HEK293 (cell line): ENCODE measurements at regions not wholly inside any gene's neighbourhood (a gene's known extent, or its start where the extent isn't known, plus 50 kb on each side); places are given as distances from the start of the nearest gene placed in this dataset.

Experiments used
- CTCF ChIA-PET: fragments of 350-600 bp; formaldehyde crosslinking; extraction: SDS; loops from one replicate; lab custom pipeline; 2021; ENCODE audit warnings: antibody characterized with exemption; lab: Yijun Ruan, JAX
- POLR2A ChIA-PET: fragments of 300-600 bp; formaldehyde crosslinking; extraction: SDS; loops from one replicate; lab custom pipeline; 2020; ENCODE audit warnings: antibody characterized with exemption, inconsistent platforms; lab: Yijun Ruan, JAX
- H3K27ac ChIP-seq: fragments of 200-500 bp; sonication (Bioruptor generic); 2 replicates; pipeline ENCODE4 v1.5.1; 2014; ENCODE audit warnings: low read depth, low read length, control low read depth, inconsistent platforms; ENCODE audit errors: extremely low read depth
- H3K36me3 ChIP-seq, 2 experiments: fragments of 200-500 bp in 1 of 2; sonication (Bioruptor generic) in 1 of 2; 1 replicate in 1 of 2; 2 replicates in 1 of 2; pipeline ENCODE4 v1.5.1; 2014 to 2017; ENCODE audit warnings: inconsistent platforms in 2 of 2, low read length in 2 of 2; ENCODE audit not compliant: control insufficient read depth in 2 of 2, insufficient read depth in 1 of 2
- H3K4me1 ChIP-seq: fragments of 200-500 bp; sonication (Bioruptor generic); 2 replicates; pipeline ENCODE4 v1.5.1; 2014; ENCODE audit warnings: mild to moderate bottlenecking, low read length, inconsistent platforms; ENCODE audit not compliant: control insufficient read depth, insufficient read depth
- H3K4me3 ChIP-seq: 2 replicates; pipeline ENCODE4 v1.5.1; 2011; ENCODE audit warnings: low read depth, mild to moderate bottlenecking, control low read depth, low read length, moderate library complexity
- H3K9me3 ChIP-seq: fragments of 200-500 bp; sonication (Bioruptor generic); 2 replicates; pipeline ENCODE4 v1.5.1; 2014; ENCODE audit warnings: low read depth, low read length, inconsistent platforms; ENCODE audit not compliant: control insufficient read depth, insufficient read depth
- KLF7 ChIP-seq: fragments of 450-650 bp; formaldehyde crosslinking; IDR thresholded peaks from 2 replicates; pipeline ENCODE4 v1.5.1; 2016; ENCODE audit warnings: missing biosample characterization, missing genetic modification characterization, borderline replicate concordance
- MYNN ChIP-seq: fragments of 450-650 bp; formaldehyde crosslinking; IDR thresholded peaks from 2 replicates; pipeline ENCODE4 v1.5.1; 2016; ENCODE audit warnings: missing biosample characterization, missing genetic modification characterization, borderline replicate concordance
- RBAK ChIP-seq: fragments of 450-650 bp; formaldehyde crosslinking; IDR thresholded peaks from 2 replicates; pipeline ENCODE4 v1.5.1; 2016; ENCODE audit warnings: missing biosample characterization, missing genetic modification characterization
- REPIN1 ChIP-seq: fragments of 450-650 bp; formaldehyde crosslinking; IDR thresholded peaks from 2 replicates; pipeline ENCODE4 v1.5.1; 2017; ENCODE audit warnings: missing biosample characterization, missing genetic modification characterization, low read depth
- WT1 ChIP-seq: fragments of 450-650 bp; formaldehyde crosslinking; IDR thresholded peaks from 2 replicates; pipeline ENCODE4 v1.5.1; 2016; ENCODE audit warnings: missing biosample characterization, missing genetic modification characterization
- ZNF324 ChIP-seq: fragments of 450-650 bp; formaldehyde crosslinking; IDR thresholded peaks from 2 replicates; pipeline ENCODE4 v1.5.1; 2016; ENCODE audit warnings: missing biosample characterization, missing genetic modification characterization
- ZNF473 ChIP-seq: fragments of 450-650 bp; formaldehyde crosslinking; IDR thresholded peaks from 2 replicates; pipeline ENCODE4 v1.5.1; 2017; ENCODE audit warnings: missing biosample characterization, missing genetic modification characterization
- ZNF560 ChIP-seq: fragments of 450-650 bp; formaldehyde crosslinking; IDR thresholded peaks from 2 replicates; pipeline ENCODE4 v1.5.1; 2017; ENCODE audit warnings: missing biosample characterization, missing genetic modification characterization, borderline replicate concordance
- ZNF585B ChIP-seq: fragments of 450-650 bp; formaldehyde crosslinking; IDR thresholded peaks from 2 replicates; pipeline ENCODE4 v1.5.1; 2016; ENCODE audit warnings: missing biosample characterization, missing genetic modification characterization
- ZNF626 ChIP-seq: fragments of 450-650 bp; sonication (Bioruptor Pico); formaldehyde crosslinking; IDR thresholded peaks from 2 replicates; pipeline ENCODE4 v1.5.1; 2018; ENCODE audit warnings: missing biosample characterization, missing genetic modification characterization, inconsistent platforms
- ZXDB ChIP-seq: fragments of 450-650 bp; formaldehyde crosslinking; IDR thresholded peaks from 2 replicates; pipeline ENCODE4 v1.5.1; 2016; ENCODE audit warnings: missing biosample characterization, missing genetic modification characterization
- TF ChIP-seq, protein P1 (sequence below): fragments of 450-650 bp; formaldehyde crosslinking; IDR thresholded peaks from 2 replicates; pipeline ENCODE4 v1.5.1; 2017; ENCODE audit warnings: missing biosample characterization, mild to moderate bottlenecking, missing genetic modification characterization, moderate library complexity
- TF ChIP-seq, protein P2 (sequence below): fragments of 450-650 bp; formaldehyde crosslinking; IDR thresholded peaks from 2 replicates; pipeline ENCODE4 v1.5.1; 2017; ENCODE audit warnings: missing biosample characterization, missing genetic modification characterization
- TF ChIP-seq, protein P3 (sequence below): fragments of 450-650 bp; formaldehyde crosslinking; IDR thresholded peaks from 2 replicates; pipeline ENCODE4 v1.5.1; 2016; ENCODE audit warnings: missing biosample characterization, missing genetic modification characterization
- TF ChIP-seq, protein P4 (sequence below): fragments of 450-650 bp; formaldehyde crosslinking; IDR thresholded peaks from 2 replicates; pipeline ENCODE4 v1.5.1; 2016; ENCODE audit warnings: missing biosample characterization, missing genetic modification characterization

DNA sequence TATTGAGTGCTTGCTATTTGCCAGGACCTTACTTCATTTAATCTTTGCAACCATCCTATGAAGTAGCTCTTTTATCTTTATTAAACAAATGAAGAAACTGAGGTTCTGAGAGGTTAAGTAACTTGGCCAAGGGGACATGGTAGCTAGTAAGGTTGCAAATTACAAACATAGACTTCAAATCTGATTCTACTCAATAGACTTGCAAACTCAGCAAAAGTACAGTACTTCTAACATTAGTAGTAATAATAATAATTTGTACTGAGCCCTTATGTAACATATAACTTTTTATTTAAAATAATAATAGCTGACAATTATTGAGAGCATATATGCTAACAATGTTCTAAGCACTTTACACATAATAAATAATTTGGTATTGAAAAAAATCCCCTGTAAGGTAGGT, 255.7 kb upstream of the ATP5MC3 start:
- TF ChIP-seq, protein P1, sequence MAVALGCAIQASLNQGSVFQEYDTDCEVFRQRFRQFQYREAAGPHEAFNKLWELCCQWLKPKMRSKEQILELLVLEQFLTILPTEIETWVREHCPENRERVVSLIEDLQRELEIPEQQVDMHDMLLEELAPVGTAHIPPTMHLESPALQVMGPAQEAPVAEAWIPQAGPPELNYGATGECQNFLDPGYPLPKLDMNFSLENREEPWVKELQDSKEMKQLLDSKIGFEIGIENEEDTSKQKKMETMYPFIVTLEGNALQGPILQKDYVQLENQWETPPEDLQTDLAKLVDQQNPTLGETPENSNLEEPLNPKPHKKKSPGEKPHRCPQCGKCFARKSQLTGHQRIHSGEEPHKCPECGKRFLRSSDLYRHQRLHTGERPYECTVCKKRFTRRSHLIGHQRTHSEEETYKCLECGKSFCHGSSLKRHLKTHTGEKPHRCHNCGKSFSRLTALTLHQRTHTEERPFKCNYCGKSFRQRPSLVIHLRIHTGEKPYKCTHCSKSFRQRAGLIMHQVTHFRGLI (tag by site-specific recombination): no peak
- TF ChIP-seq ZNF585B (tag by site-specific recombination) (no peak), ZNF324 (no peak), ZNF626 (no peak), KLF7 (tag by site-specific recombination) (no peak), ZNF560 (tag by site-specific recombination) (no peak), RBAK (tag by site-specific recombination) (no peak), WT1 (tag by site-specific recombination) (no peak)
- TF ChIP-seq, protein P2, sequence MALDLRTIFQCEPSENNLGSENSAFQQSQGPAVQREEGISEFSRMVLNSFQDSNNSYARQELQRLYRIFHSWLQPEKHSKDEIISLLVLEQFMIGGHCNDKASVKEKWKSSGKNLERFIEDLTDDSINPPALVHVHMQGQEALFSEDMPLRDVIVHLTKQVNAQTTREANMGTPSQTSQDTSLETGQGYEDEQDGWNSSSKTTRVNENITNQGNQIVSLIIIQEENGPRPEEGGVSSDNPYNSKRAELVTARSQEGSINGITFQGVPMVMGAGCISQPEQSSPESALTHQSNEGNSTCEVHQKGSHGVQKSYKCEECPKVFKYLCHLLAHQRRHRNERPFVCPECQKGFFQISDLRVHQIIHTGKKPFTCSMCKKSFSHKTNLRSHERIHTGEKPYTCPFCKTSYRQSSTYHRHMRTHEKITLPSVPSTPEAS (tag by site-specific recombination): no peak
- TF ChIP-seq, protein P3, sequence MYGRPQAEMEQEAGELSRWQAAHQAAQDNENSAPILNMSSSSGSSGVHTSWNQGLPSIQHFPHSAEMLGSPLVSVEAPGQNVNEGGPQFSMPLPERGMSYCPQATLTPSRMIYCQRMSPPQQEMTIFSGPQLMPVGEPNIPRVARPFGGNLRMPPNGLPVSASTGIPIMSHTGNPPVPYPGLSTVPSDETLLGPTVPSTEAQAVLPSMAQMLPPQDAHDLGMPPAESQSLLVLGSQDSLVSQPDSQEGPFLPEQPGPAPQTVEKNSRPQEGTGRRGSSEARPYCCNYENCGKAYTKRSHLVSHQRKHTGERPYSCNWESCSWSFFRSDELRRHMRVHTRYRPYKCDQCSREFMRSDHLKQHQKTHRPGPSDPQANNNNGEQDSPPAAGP (tag by site-specific recombination): no peak
- TF ChIP-seq, protein P4, sequence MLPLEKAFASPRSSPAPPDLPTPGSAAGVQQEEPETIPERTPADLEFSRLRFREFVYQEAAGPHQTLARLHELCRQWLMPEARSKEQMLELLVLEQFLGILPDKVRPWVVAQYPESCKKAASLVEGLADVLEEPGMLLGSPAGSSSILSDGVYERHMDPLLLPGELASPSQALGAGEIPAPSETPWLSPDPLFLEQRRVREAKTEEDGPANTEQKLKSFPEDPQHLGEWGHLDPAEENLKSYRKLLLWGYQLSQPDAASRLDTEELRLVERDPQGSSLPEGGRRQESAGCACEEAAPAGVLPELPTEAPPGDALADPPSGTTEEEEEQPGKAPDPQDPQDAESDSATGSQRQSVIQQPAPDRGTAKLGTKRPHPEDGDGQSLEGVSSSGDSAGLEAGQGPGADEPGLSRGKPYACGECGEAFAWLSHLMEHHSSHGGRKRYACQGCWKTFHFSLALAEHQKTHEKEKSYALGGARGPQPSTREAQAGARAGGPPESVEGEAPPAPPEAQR (tag by site-specific recombination): no peak
- no peak overlapping the region for H3K27ac ChIP-seq
- H3K9me3 ChIP-seq: no peaks in the 10 kb centered on the region
- H3K4me3 ChIP-seq: no peak overlapping the region
- no peaks in the 10 kb centered on the region for H3K36me3 ChIP-seq
- POLR2A ChIA-PET: no interaction called here
- CTCF ChIA-PET: interaction anchor here (0.6 kb wide), 1 partner anchor 253 kb away, joined by 3 read pairs; no protein-coding TSS in a partner anchor
- H3K4me1 ChIP-seq: no peaks in the 10 kb centered on the region

DNA sequence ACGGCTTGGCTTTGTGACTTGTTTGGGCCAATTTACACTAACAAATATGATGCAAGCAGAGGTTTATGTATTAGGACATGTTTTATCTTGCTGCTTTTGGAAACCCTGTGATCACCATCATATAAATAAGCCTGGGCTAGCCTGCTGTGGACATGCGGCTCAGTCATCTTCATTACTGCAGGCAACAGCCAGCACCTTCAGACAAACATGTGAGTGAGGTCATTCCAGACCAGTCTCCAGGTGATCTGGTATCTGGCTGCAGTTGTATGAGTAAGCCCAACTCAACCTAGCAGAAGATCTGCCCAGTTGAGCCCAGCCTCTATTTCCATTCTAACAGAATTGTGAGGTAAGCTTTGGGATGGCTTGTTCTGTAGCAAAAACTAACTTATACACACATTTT, 254.6 kb upstream of the ATP5MC3 start:
- no peak for TF ChIP-seq ZNF473 (tag by site-specific recombination)
- TF ChIP-seq, protein P1 (tag by site-specific recombination): peak; percentile 68; the same call in 1 of the 2 replicates
- TF ChIP-seq, all 188 proteins: peak for 1
- ChIA-PET CTCF (no interaction called here), POLR2A (no interaction called here)
- no peaks in the 10 kb centered on the region for H3K4me1 ChIP-seq
- H3K9me3 ChIP-seq: no peaks in the 10 kb centered on the region
- H3K4me3 ChIP-seq: no peak overlapping the region
- H3K27ac ChIP-seq: no peak overlapping the region
- H3K36me3 ChIP-seq: no peaks in the 10 kb centered on the region

DNA sequence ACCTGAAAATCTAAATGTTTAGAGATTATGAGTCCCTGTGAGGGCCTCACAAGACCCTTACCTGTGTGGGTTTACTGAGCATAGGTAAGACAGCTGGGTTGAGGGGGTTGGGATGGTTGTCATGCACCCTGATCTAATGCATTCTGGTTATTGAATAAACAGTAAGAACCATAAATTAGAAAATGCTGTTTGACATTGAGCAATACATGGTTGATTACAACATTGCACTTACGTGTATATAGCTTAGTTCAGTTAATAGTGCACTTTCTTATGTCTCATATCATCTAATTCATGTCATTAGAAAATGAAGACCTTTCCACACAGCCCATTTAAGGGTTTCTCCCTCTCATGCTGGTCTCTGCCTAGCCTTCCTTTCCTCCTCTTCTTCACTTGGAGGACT, 253.5 kb upstream of the ATP5MC3 start:
- ChIA-PET CTCF (interaction anchor here (0.6 kb wide), 1 partner anchor 1829 kb away, joined by 4 read pairs; no protein-coding TSS in a partner anchor), POLR2A (no interaction called here)
- Histone ChIP-seq H3K4me1 (no peaks in the 10 kb centered on the region), H3K36me3 (no peaks in the 10 kb centered on the region), H3K4me3 (no peak overlapping the region), H3K27ac (no peak overlapping the region), H3K9me3 (no peaks in the 10 kb centered on the region)
- no peak for TF ChIP-seq MYNN (tag by site-specific recombination)
- TF ChIP-seq REPIN1: no peak
- TF ChIP-seq ZXDB (tag by site-specific recombination): no peak
